IMR-90 (cell line): ENCODE measurements at regions not wholly inside any gene's neighbourhood (a gene's known extent, or its start where the extent isn't known, plus 50 kb on each side); places are given as distances from the start of the nearest gene placed in this dataset.

Experiments used
- ATAC-seq: fragments of 200-7000 bp; cut with Tn5 transposase; 2 replicates; pipeline ENCODE4 v1.9.1; 2020; ENCODE audit warnings: low read depth, mild to moderate bottlenecking, moderate library complexity
- BruUV-seq: library from RNA; stranded (reverse); fragments of 400-500 nt; replicated peaks from 2 replicates; lab custom pipeline; 2021; lab: Mats Ljungman, UMichigan
- CTCF ChIA-PET: fragments of 300-600 bp; formaldehyde crosslinking; extraction: SDS; loops from one replicate; lab custom pipeline; 2021; ENCODE audit warnings: antibody characterized with exemption; lab: Yijun Ruan, JAX
- POLR2A ChIA-PET: fragments of 300-600 bp; sonication (Branson Sonifier 250); formaldehyde crosslinking; loops from one replicate; lab custom pipeline; 2022; ENCODE audit warnings: antibody characterized with exemption; ENCODE audit not compliant: unreplicated experiment; lab: Charles Lee
- DNase-seq: peaks from one replicate; pipeline ENCODE4 v3.0.0; 2013
- H2AFZ ChIP-seq: replicated peaks from 2 replicates; pipeline ENCODE3; 2013; ENCODE audit warnings: low read length, mild to moderate bottlenecking; ENCODE audit not compliant: poor library complexity
- H2AK5ac ChIP-seq: 2 replicates; pipeline ENCODE4 v1.6.1; 2013; ENCODE audit warnings: low read depth, low read length, inconsistent platforms
- H2AK9ac ChIP-seq: replicated peaks from 2 replicates; pipeline ENCODE3; 2013; ENCODE audit warnings: mild to moderate bottlenecking, low read depth, low read length, moderate library complexity; ENCODE audit not compliant: poor library complexity
- H2BK120ac ChIP-seq: 2 replicates; pipeline ENCODE4 v1.6.1; 2013; ENCODE audit warnings: low read depth, low read length, inconsistent platforms
- H2BK15ac ChIP-seq: 3 replicates; pipeline ENCODE4 v1.6.1; 2013; ENCODE audit warnings: low read depth, low read length, inconsistent platforms
- H2BK20ac ChIP-seq: 2 replicates; pipeline ENCODE4 v1.6.1; 2013; ENCODE audit warnings: low read depth, mild to moderate bottlenecking, inconsistent platforms, low read length, moderate library complexity
- H2BK5ac ChIP-seq: 2 replicates; pipeline ENCODE4 v1.6.1; 2013; ENCODE audit warnings: mild to moderate bottlenecking, low read depth, low read length, inconsistent platforms; ENCODE audit not compliant: poor library complexity, severe bottlenecking
- H3K14ac ChIP-seq: replicated peaks from 2 replicates; pipeline ENCODE4 v1.6.1; 2013; ENCODE audit warnings: low read depth, low read length, inconsistent platforms
- H3K18ac ChIP-seq: 2 replicates; pipeline ENCODE4 v1.6.1; 2013; ENCODE audit warnings: low read depth, low read length, control low read depth
- H3K23ac ChIP-seq: 2 replicates; pipeline ENCODE4 v1.6.1; 2013; ENCODE audit warnings: low read depth, low read length, inconsistent platforms
- H3K27ac ChIP-seq: 2 replicates; pipeline ENCODE4 v1.5.1; 2013; ENCODE audit warnings: mild to moderate bottlenecking, control low read depth, low read length; ENCODE audit not compliant: insufficient read depth
- H3K27me3 ChIP-seq: 2 replicates; pipeline ENCODE4 v1.6.1; 2013; ENCODE audit warnings: low read length; ENCODE audit not compliant: control insufficient read depth, insufficient read depth
- H3K36me3 ChIP-seq: 2 replicates; pipeline ENCODE4 v1.6.1; 2013; ENCODE audit warnings: low read length, mixed read lengths; ENCODE audit not compliant: control insufficient read depth, insufficient read depth
- H3K4ac ChIP-seq: 2 replicates; pipeline ENCODE4 v1.6.1; 2013; ENCODE audit warnings: low read depth, low read length, inconsistent platforms
- H3K4me1 ChIP-seq: 2 replicates; pipeline ENCODE4 v1.6.1; 2013; ENCODE audit warnings: low read length, mixed read lengths; ENCODE audit not compliant: control insufficient read depth, insufficient read depth
- H3K4me2 ChIP-seq: 2 replicates; pipeline ENCODE4 v1.6.1; 2013; ENCODE audit warnings: low read depth, mild to moderate bottlenecking, control low read depth, low read length, moderate library complexity
- H3K4me3 ChIP-seq: 2 replicates; pipeline ENCODE4 v1.5.1; 2013; ENCODE audit warnings: low read depth, mild to moderate bottlenecking, control low read depth, low read length, moderate library complexity; ENCODE audit not compliant: insufficient read depth
- H3K56ac ChIP-seq: 2 replicates; pipeline ENCODE4 v1.6.1; 2013; ENCODE audit warnings: low read length, inconsistent platforms; ENCODE audit not compliant: insufficient read depth; ENCODE audit errors: extremely low read depth
- H3K79me1 ChIP-seq, 2 experiments: 2 replicates each; pipeline ENCODE4 v1.6.1; 2013; ENCODE audit warnings: low read length in 2 of 2, inconsistent platforms in 1 of 2, low read depth in 1 of 2
- H3K9ac ChIP-seq: 2 replicates; pipeline ENCODE4 v1.6.1; 2013; ENCODE audit warnings: low read depth, low read length, control low read depth
- H3K9me1 ChIP-seq: 2 replicates; pipeline ENCODE4 v1.6.1; 2013; ENCODE audit warnings: low read length, inconsistent platforms; ENCODE audit not compliant: insufficient read depth
- H3K9me3 ChIP-seq: 2 replicates; pipeline ENCODE4 v1.6.1; 2013; ENCODE audit warnings: low read length; ENCODE audit not compliant: control insufficient read depth, insufficient read depth
- H4K20me1 ChIP-seq: 2 replicates; pipeline ENCODE4 v1.6.1; 2013; ENCODE audit warnings: low read length, inconsistent platforms; ENCODE audit not compliant: insufficient read depth
- H4K5ac ChIP-seq: 2 replicates; pipeline ENCODE4 v1.6.1; 2013; ENCODE audit warnings: mild to moderate bottlenecking, low read depth, low read length, control low read depth
- H4K8ac ChIP-seq, 2 experiments: 2 replicates each; pipeline ENCODE4 v1.6.1; 2013; ENCODE audit warnings: low read depth in 2 of 2, low read length in 2 of 2, control low read depth in 1 of 2, inconsistent platforms in 1 of 2
- H4K91ac ChIP-seq: 2 replicates; pipeline ENCODE4 v1.6.1; 2013; ENCODE audit warnings: low read depth, low read length, inconsistent platforms; ENCODE audit not compliant: insufficient read depth
- CEBPB ChIP-seq: IDR thresholded peaks from 2 replicates; pipeline ENCODE4 v1.6.1; 2012; ENCODE audit warnings: low read depth, low read length, improper control_type of control experiment
- CHD1 ChIP-seq: IDR thresholded peaks from 2 replicates; pipeline ENCODE4 v1.6.1; 2012; ENCODE audit warnings: low read depth, low read length, improper control_type of control experiment
- CTCF ChIP-seq: conservative IDR thresholded peaks from 2 replicates; pipeline ENCODE4 v1.5.1; 2012; ENCODE audit warnings: mild to moderate bottlenecking, low read depth, low read length, improper control_type of control experiment
- FOS ChIP-seq: fragments of 150-350 bp; IDR thresholded peaks from 2 replicates; pipeline ENCODE4 v1.6.1; 2016; ENCODE audit warnings: low read depth, low read length
- MAFK ChIP-seq: IDR thresholded peaks from 2 replicates; pipeline ENCODE4 v1.6.1; 2012; ENCODE audit warnings: low read depth, low read length, improper control_type of control experiment
- MXI1 ChIP-seq: IDR thresholded peaks from 2 replicates; pipeline ENCODE4 v1.6.1; 2012; ENCODE audit warnings: low read depth, mild to moderate bottlenecking, low read length, moderate library complexity, borderline replicate concordance
- NFE2L2 ChIP-seq: fragments of 150-350 bp; IDR thresholded peaks from 2 replicates; pipeline ENCODE4 v1.6.1; 2016; ENCODE audit warnings: low read depth, mild to moderate bottlenecking, low read length
- POLR2A ChIP-seq: IDR thresholded peaks from 2 replicates; pipeline ENCODE4 v1.6.1; 2012; ENCODE audit warnings: mild to moderate bottlenecking, low read depth, low read length
- RAD21 ChIP-seq: IDR thresholded peaks from 2 replicates; pipeline ENCODE4 v1.6.1; 2012; ENCODE audit warnings: low read length, improper control_type of control experiment
- USF2 ChIP-seq: fragments of 150-350 bp; IDR thresholded peaks from 2 replicates; pipeline ENCODE4 v1.6.1; 2017; ENCODE audit warnings: mild to moderate bottlenecking, antibody characterized with exemption, low read length, low read depth
- WGBS, 2 experiments: methylation state at CpG; one replicate each; pipeline versions ENCODE4 v1.1.5 to v1.1.7; 2013; ENCODE audit warnings: missing lambda C conversion rate in 2 of 2; ENCODE audit not compliant: insufficient read length in 1 of 2; ENCODE audit errors: extremely low coverage in 2 of 2; 5-methylcytosine and 5-hydroxymethylcytosine counted together
- dilution Hi-C: fragments of 300-500 bp; cut with HindIII; formaldehyde crosslinking; loops from one replicate; pipeline ENCODE4 v1.14.3; 2018; ENCODE audit warnings: low sequenced_read_pairs; ENCODE audit not compliant: unreplicated experiment
- in situ Hi-C: fragments of 300-500 bp; cut with MboI; formaldehyde crosslinking; loops from 3 replicates; pipeline ENCODE4 v1.14.3; 2019; ENCODE audit warnings: low sequenced_read_pairs, inconsistent platforms, mixed read lengths
- intact Hi-C: fragments of 100-400 bp; cut with micrococcal nuclease; formaldehyde crosslinking; loops from 2 replicates; pipeline ENCODE4 v1.10.0; 2022

- Histone ChIP-seq H3K27ac (no peak overlapping the region), H2BK5ac (peak overlapping the region; percentile 48), H2AFZ (no peak overlapping the region), H2AK9ac (no peak overlapping the region), H4K8ac (0 out of 4 replicates have a peak overlapping the region, but pooled peaks of 1 of the 2 experiments have one; percentile 33), H3K9me3 (no peaks in the 10 kb centered on the region), H3K14ac (0 out of 2 replicates have a peak overlapping the region, but pooled peaks have one; percentile 58), H3K56ac (no peak overlapping the region), H3K36me3 (no peaks in the 10 kb centered on the region), H3K23ac (no peak overlapping the region), H4K20me1 (no peaks in the 10 kb centered on the region), H2BK20ac (no peak overlapping the region), H4K91ac (no peak overlapping the region), H3K18ac (no peak overlapping the region), H3K79me1 (no peaks in the 10 kb centered on the region), H2BK15ac (no peak overlapping the region), H3K4me1 (peaks cover 5% of the 10 kb centered on the region; the same call in 1 of the 2 replicates), H3K4ac (0 out of 2 replicates have a peak overlapping the region, but pooled peaks have one; percentile 51), H3K9me1 (no peaks in the 10 kb centered on the region), H2AK5ac (no peak overlapping the region), H3K4me2 (no peak overlapping the region), H2BK120ac (no peak overlapping the region), H3K9ac (no peak overlapping the region), H4K5ac (no peak overlapping the region), H3K27me3 (no peaks in the 10 kb centered on the region), H3K4me3 (no peak overlapping the region)
- dilution Hi-C loops (no loop called here), intact Hi-C loops (no loop called here), in situ Hi-C loops (no loop called here)
- ChIA-PET CTCF (no interaction called here), POLR2A (no interaction called here)
- BruUV-seq: no TSS peak
- DNase-seq (peak; percentile 85), ATAC-seq (no peak; the same call in 1 of the 2 replicates)
- TF ChIP-seq FOS: peak; percentile 34; the same call in 1 of the 2 replicates
- TF ChIP-seq CHD1: no peak
- no peak for TF ChIP-seq CTCF
- TF ChIP-seq NFE2L2: peak; percentile 25; the same call in 1 of the 2 replicates
- no peak for TF ChIP-seq MAFK
- TF ChIP-seq POLR2A: no peak
- TF ChIP-seq RAD21: no peak
- TF ChIP-seq USF2: no peak
- no peak for TF ChIP-seq CEBPB
- TF ChIP-seq MXI1: no peak
- no CpG with 5 or more reads among the region's 1 CpG for WGBS, 2 experiments
These were observed 54.3 kb upstream of the TET2 start for GRCh38 chr4:105092356-105092755.
